OCI-LY1 (cell line): ENCODE measurements at regions not wholly inside any gene's neighbourhood (a gene's known extent, or its start where the extent isn't known, plus 50 kb on each side); places are given as distances from the start of the nearest gene placed in this dataset.

Source experiments
- H2AFZ ChIP-seq: fragments of 200-600 bp; sonication (generic), shearing (Covaris generic); 2 replicates; pipeline ENCODE4 v1.6.0; 2014; ENCODE audit warnings: antibody characterized with exemption, mild to moderate bottlenecking, low read length
- H3F3A ChIP-seq: fragments of 200-600 bp; sonication (generic), shearing (Covaris generic); 2 replicates; pipeline ENCODE4 v1.6.0; 2014; ENCODE audit warnings: mild to moderate bottlenecking, antibody characterized with exemption, low read length, moderate library complexity; ENCODE audit not compliant: insufficient read depth
- H3K27ac ChIP-seq: fragments of 200-600 bp; sonication (generic); 2 replicates; pipeline ENCODE4 v1.5.1; 2014; ENCODE audit warnings: low read length, mixed run types, mild to moderate bottlenecking, low read depth; ENCODE audit not compliant: poor library complexity, severe bottlenecking
- H3K27me3 ChIP-seq: fragments of 200-600 bp; sonication (generic); 2 replicates; pipeline ENCODE4 v1.6.0; 2014; ENCODE audit warnings: antibody characterized with exemption, mild to moderate bottlenecking, low read length, moderate library complexity; ENCODE audit not compliant: insufficient read depth
- H3K36me3 ChIP-seq: fragments of 200-600 bp; sonication (generic); 2 replicates; pipeline ENCODE4 v1.6.1; 2014; ENCODE audit warnings: mild to moderate bottlenecking, antibody characterized with exemption, low read length, moderate library complexity, mixed read lengths; ENCODE audit not compliant: insufficient read depth
- H3K4me1 ChIP-seq: fragments of 200-600 bp; sonication (generic); 2 replicates; pipeline ENCODE4 v1.5.1; 2014; ENCODE audit warnings: mild to moderate bottlenecking, low read length, moderate library complexity; ENCODE audit not compliant: insufficient read depth, severe bottlenecking
- H3K4me2 ChIP-seq: fragments of 200-600 bp; sonication (generic), shearing (Covaris generic); 2 replicates; pipeline ENCODE4 v1.6.1; 2014; ENCODE audit warnings: low read length
- H3K4me3 ChIP-seq: fragments of 200-600 bp; sonication (generic); 2 replicates; pipeline ENCODE4 v1.5.1; 2014; ENCODE audit warnings: low read length, low read depth, mild to moderate bottlenecking, mixed read lengths; ENCODE audit not compliant: poor library complexity, severe bottlenecking
- H3K79me2 ChIP-seq: fragments of 200-600 bp; shearing (Covaris generic); 2 replicates; pipeline ENCODE4 v1.6.1; 2016; ENCODE audit warnings: mixed run types, low read length, mixed read lengths; ENCODE audit not compliant: insufficient read depth
- H3K9ac ChIP-seq: fragments of 200-600 bp; sonication (generic), shearing (Covaris generic); 2 replicates; pipeline ENCODE4 v1.6.1; 2014; ENCODE audit warnings: mild to moderate bottlenecking, low read length, mixed read lengths
- H3K9me2 ChIP-seq: fragments of 200-600 bp; sonication (generic), shearing (Covaris generic); 2 replicates; pipeline ENCODE4 v1.6.1; 2014; ENCODE audit warnings: low read depth, mild to moderate bottlenecking, low read length, mixed read lengths
- H3K9me3 ChIP-seq: fragments of 200-600 bp; shearing (Covaris generic); 2 replicates; pipeline ENCODE4 v1.6.1; 2014; ENCODE audit warnings: low read length, mixed read lengths
- H4K20me1 ChIP-seq: fragments of 200-600 bp; sonication (generic), shearing (Covaris generic); 2 replicates; pipeline ENCODE4 v1.6.0; 2016; ENCODE audit warnings: mild to moderate bottlenecking, low read length; ENCODE audit not compliant: insufficient read depth
- EZH2 ChIP-seq: fragments of 200-600 bp; sonication (generic), shearing (Covaris generic); IDR thresholded peaks from 2 replicates; pipeline ENCODE4 v1.8.0; 2017; ENCODE audit warnings: borderline replicate concordance, mixed run types, mild to moderate bottlenecking, antibody characterized with exemption, low read length, moderate library complexity, mixed read lengths
- TF ChIP-seq, protein P1 (sequence below): fragments of 200-600 bp; sonication (generic), shearing (Covaris generic); IDR thresholded peaks from 2 replicates; pipeline ENCODE4 v1.5.1; 2017; ENCODE audit warnings: mild to moderate bottlenecking, antibody characterized with exemption, low read length, moderate library complexity, mixed read lengths

DNA sequence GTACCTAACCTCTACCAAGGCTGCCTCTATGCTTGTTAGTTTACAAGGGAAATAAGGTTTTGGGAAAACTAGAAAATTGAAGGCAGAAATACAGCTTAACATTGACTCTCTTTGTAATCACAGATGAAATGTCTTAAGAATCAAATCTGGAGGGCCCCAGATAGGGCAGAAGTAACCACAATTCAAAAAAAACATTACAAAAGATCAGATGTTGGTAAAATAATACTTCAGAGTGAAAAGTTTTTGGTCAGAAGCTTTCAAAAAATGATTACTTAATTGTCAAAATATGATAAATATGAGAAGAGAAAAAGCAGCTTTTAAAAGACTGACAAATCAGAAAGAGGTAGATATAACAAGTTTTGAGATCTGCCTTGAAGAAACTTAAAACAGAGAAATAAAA lies 425.1 kb upstream of the NECTIN3 start:
- TF ChIP-seq, protein P1, sequence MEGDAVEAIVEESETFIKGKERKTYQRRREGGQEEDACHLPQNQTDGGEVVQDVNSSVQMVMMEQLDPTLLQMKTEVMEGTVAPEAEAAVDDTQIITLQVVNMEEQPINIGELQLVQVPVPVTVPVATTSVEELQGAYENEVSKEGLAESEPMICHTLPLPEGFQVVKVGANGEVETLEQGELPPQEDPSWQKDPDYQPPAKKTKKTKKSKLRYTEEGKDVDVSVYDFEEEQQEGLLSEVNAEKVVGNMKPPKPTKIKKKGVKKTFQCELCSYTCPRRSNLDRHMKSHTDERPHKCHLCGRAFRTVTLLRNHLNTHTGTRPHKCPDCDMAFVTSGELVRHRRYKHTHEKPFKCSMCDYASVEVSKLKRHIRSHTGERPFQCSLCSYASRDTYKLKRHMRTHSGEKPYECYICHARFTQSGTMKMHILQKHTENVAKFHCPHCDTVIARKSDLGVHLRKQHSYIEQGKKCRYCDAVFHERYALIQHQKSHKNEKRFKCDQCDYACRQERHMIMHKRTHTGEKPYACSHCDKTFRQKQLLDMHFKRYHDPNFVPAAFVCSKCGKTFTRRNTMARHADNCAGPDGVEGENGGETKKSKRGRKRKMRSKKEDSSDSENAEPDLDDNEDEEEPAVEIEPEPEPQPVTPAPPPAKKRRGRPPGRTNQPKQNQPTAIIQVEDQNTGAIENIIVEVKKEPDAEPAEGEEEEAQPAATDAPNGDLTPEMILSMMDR, result no peak
- no peak for TF ChIP-seq EZH2
- no peaks in the 10 kb centered on the region for H3K4me1 ChIP-seq
- no peaks in the 10 kb centered on the region for H4K20me1 ChIP-seq
- H3K9ac ChIP-seq, result no peak overlapping the region
- H3K4me2 ChIP-seq, result no peak overlapping the region
- H3K9me3 ChIP-seq, result no peaks in the 10 kb centered on the region
- H2AFZ ChIP-seq, result no peak overlapping the region
- H3K27ac ChIP-seq, result no peak overlapping the region
- no peaks in the 10 kb centered on the region for H3K9me2 ChIP-seq
- H3K27me3 ChIP-seq, result no peaks in the 10 kb centered on the region
- H3K79me2 ChIP-seq, result no peaks in the 10 kb centered on the region
- no peaks in the 10 kb centered on the region for H3K36me3 ChIP-seq
- no peak overlapping the region for H3K4me3 ChIP-seq
- no peaks in the 10 kb centered on the region for H3F3A ChIP-seq

DNA sequence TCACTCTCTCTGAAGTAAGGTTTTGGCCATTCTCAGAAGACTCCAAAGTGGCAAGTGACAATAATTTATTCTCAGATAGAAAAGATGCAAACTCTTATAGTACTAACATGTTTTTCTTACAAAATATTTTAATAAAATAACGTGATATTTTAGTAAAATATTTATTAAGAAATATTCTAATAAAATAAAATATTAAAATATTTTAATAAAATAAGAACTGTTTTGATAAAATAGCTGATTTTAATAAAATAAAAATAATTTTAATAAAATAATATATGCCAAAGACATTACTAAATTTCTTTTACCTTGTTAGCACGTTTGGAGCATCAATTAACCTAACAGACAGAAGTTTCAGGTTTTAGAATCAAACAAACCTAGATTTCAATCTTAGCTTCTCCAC lies 424.0 kb upstream of the NECTIN3 start:
- no peak overlapping the region for H2AFZ ChIP-seq
- H3K27me3 ChIP-seq, result no peaks in the 10 kb centered on the region
- no peaks in the 10 kb centered on the region for H3K9me3 ChIP-seq
- no peak overlapping the region for H3K4me3 ChIP-seq
- no peaks in the 10 kb centered on the region for H3F3A ChIP-seq
- no peak overlapping the region for H3K9ac ChIP-seq
- H3K79me2 ChIP-seq, result no peaks in the 10 kb centered on the region
- no peaks in the 10 kb centered on the region for H3K4me1 ChIP-seq
- no peaks in the 10 kb centered on the region for H3K9me2 ChIP-seq
- TF ChIP-seq, protein P1, result no peak
- no peak for TF ChIP-seq EZH2
- no peaks in the 10 kb centered on the region for H3K36me3 ChIP-seq
- H3K4me2 ChIP-seq, result no peak overlapping the region
- no peak overlapping the region for H3K27ac ChIP-seq
- no peaks in the 10 kb centered on the region for H4K20me1 ChIP-seq

DNA sequence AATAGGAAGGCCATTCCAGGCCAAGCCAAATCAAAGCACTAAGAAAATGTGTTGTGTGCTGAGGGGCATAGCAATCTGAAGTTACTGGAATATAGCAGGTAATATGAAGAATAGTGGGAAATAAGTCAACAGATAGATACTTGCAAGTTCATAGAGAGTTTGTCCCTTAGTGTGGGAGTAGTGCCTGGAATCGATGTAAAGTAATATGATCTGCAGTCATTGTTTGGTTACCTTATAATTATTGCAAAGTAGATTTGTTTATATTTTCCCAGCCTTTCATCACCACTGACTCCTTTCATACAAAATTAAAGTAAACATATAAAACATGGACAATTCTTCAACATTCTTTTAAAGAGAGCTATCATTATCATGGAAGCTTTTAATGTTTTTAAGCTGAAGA lies 420.9 kb upstream of the NECTIN3 start:
- H3K4me1 ChIP-seq, result no peaks in the 10 kb centered on the region
- TF ChIP-seq EZH2, result no peak
- TF ChIP-seq, protein P1, result no peak
- H2AFZ ChIP-seq, result no peak overlapping the region
- H3K27ac ChIP-seq, result no peak overlapping the region
- H4K20me1 ChIP-seq, result no peaks in the 10 kb centered on the region
- H3K9me2 ChIP-seq, result no peaks in the 10 kb centered on the region
- H3F3A ChIP-seq, result no peaks in the 10 kb centered on the region
- no peak overlapping the region for H3K4me2 ChIP-seq
- H3K4me3 ChIP-seq, result no peak overlapping the region
- no peaks in the 10 kb centered on the region for H3K27me3 ChIP-seq
- no peaks in the 10 kb centered on the region for H3K36me3 ChIP-seq
- H3K9ac ChIP-seq, result no peak overlapping the region
- no peaks in the 10 kb centered on the region for H3K9me3 ChIP-seq
- H3K79me2 ChIP-seq, result no peaks in the 10 kb centered on the region
